ENCODE measurements at regions not wholly inside any gene's neighbourhood (a gene's known extent, or its start where the extent isn't known, plus 50 kb on each side); places are given as distances from the start of the nearest gene placed in this dataset.

DNA sequence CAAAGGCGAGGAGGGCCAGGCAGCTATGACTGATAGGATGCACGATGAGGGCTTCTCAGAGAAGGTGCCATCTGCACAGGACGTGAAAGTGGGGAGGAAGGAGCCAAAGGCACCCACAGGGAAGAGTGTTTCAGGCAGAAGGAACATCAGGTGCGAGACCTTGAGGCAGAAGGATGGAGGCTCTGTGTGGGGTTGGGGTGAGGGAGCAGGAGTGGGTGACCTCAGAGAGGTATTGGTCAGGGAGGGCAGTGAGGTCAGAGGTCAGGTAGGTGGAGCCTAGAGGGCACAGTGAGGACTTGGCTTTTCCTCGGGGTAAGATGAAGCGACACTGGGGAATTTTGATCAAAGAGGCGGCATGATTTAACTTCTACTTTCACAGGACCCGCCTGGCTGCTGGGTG lies 64.7 kb upstream of the XPA start:
- Histone ChIP-seq H3K79me2 (ENCODE audit: insufficient read depth, low read length) (no peaks in the 10 kb centered on the region), H3K27ac (ENCODE audit: low read depth, low read length) (no peak overlapping the region), H3K27me3 (ENCODE audit: low read length) (no peaks in the 10 kb centered on the region), H2AFZ (ENCODE audit: low read depth, low read length, severe bottlenecking) (no peak overlapping the region), H3K4me3 (ENCODE audit: insufficient read depth, low read length, poor library complexity, severe bottlenecking) (no peak overlapping the region), H3K36me3 (ENCODE audit: low read length) (no peaks in the 10 kb centered on the region), H4K20me1 (ENCODE audit: low read depth, low read length) (no peaks in the 10 kb centered on the region), H3K9ac (ENCODE audit: low read length) (no peak overlapping the region), H3K4me2 (ENCODE audit: low read depth, low read length, poor library complexity, severe bottlenecking) (no peak overlapping the region), H3F3A (ENCODE audit: insufficient read depth) (no peaks in the 10 kb centered on the region), H3K9me2 (replicated peaks; ENCODE audit: insufficient read depth, low read length) (no peaks in the 10 kb centered on the region), H3K9me3 (ENCODE audit: insufficient read depth, low read length) (no peaks in the 10 kb centered on the region)
- TF ChIP-seq, protein P1, sequence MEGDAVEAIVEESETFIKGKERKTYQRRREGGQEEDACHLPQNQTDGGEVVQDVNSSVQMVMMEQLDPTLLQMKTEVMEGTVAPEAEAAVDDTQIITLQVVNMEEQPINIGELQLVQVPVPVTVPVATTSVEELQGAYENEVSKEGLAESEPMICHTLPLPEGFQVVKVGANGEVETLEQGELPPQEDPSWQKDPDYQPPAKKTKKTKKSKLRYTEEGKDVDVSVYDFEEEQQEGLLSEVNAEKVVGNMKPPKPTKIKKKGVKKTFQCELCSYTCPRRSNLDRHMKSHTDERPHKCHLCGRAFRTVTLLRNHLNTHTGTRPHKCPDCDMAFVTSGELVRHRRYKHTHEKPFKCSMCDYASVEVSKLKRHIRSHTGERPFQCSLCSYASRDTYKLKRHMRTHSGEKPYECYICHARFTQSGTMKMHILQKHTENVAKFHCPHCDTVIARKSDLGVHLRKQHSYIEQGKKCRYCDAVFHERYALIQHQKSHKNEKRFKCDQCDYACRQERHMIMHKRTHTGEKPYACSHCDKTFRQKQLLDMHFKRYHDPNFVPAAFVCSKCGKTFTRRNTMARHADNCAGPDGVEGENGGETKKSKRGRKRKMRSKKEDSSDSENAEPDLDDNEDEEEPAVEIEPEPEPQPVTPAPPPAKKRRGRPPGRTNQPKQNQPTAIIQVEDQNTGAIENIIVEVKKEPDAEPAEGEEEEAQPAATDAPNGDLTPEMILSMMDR (IDR thresholded peaks at IDR 0.05; ENCODE audit: insufficient read depth, low read length, poor library complexity, severe bottlenecking): no peak
- TF ChIP-seq EZH2phosphoT487 (conservative IDR thresholded peaks at IDR 0.05; ENCODE audit: low read length): no peak

DNA sequence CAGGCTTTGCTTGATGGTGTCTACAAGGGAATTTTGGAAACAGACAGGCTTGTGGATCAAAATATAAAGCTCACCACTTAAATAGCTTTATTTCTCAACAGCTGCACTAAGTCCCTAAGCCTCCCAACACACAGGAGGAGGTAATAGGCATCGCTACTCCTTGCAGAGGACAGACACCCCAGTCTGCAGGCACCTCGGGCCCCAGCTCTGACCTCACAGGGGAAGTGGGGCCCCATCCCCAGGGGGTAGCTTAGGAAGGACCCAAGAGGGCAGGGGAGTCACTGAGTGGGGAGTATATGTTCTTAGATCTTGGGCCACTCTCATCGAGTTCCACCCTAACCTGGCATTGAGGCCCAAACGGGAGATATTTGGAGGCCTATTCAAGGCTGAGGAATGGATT lies 66.7 kb upstream of the XPA start:
- H3K9me3 ChIP-seq (ENCODE audit: insufficient read depth, low read length): no peaks in the 10 kb centered on the region
- H3F3A ChIP-seq (ENCODE audit: insufficient read depth): no peaks in the 10 kb centered on the region
- H3K9ac ChIP-seq (ENCODE audit: low read length): no peak overlapping the region
- no peaks in the 10 kb centered on the region for H3K9me2 ChIP-seq (replicated peaks; ENCODE audit: insufficient read depth, low read length)
- no peaks in the 10 kb centered on the region for H3K36me3 ChIP-seq (ENCODE audit: low read length)
- H3K4me3 ChIP-seq (ENCODE audit: insufficient read depth, low read length, poor library complexity, severe bottlenecking): no peak overlapping the region
- TF ChIP-seq, protein P1 (IDR thresholded peaks at IDR 0.05; ENCODE audit: insufficient read depth, low read length, poor library complexity, severe bottlenecking): no peak
- TF ChIP-seq EZH2phosphoT487 (conservative IDR thresholded peaks at IDR 0.05; ENCODE audit: low read length): no peak
- no peaks in the 10 kb centered on the region for H3K79me2 ChIP-seq (ENCODE audit: insufficient read depth, low read length)
- no peak overlapping the region for H3K4me2 ChIP-seq (ENCODE audit: low read depth, low read length, poor library complexity, severe bottlenecking)
- H3K27me3 ChIP-seq (ENCODE audit: low read length): no peaks in the 10 kb centered on the region
- no peak overlapping the region for H3K27ac ChIP-seq (ENCODE audit: low read depth, low read length)
- no peaks in the 10 kb centered on the region for H4K20me1 ChIP-seq (ENCODE audit: low read depth, low read length)
- H2AFZ ChIP-seq (ENCODE audit: low read depth, low read length, severe bottlenecking): no peak overlapping the region

DNA sequence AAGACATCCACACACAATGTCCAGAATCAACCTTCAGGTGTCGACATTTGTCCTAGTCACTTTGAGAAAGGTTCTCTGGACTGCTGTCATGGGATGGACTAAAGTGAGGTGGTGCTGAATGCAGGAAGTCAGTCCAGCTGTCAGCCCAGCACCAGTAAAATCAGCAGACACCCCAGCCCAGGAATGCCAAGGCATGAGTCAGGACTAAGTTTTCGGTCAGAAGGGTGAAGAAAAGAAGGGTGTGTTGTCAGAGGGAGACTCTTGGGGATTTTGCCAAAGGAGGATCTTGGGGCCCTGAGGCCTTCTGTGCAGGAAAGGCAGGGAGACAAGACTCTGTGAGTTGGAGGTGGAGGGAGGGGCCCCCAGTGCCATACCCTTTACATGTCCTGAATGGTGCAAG lies 69.0 kb upstream of the XPA start:
- Histone ChIP-seq H2AFZ (ENCODE audit: low read depth, low read length, severe bottlenecking) (no peak overlapping the region), H3F3A (ENCODE audit: insufficient read depth) (no peaks in the 10 kb centered on the region), H3K36me3 (ENCODE audit: low read length) (no peaks in the 10 kb centered on the region), H3K27me3 (ENCODE audit: low read length) (no peaks in the 10 kb centered on the region), H3K9ac (ENCODE audit: low read length) (no peak overlapping the region), H4K20me1 (ENCODE audit: low read depth, low read length) (no peaks in the 10 kb centered on the region), H3K27ac (ENCODE audit: low read depth, low read length) (no peak overlapping the region), H3K79me2 (ENCODE audit: insufficient read depth, low read length) (no peaks in the 10 kb centered on the region), H3K9me3 (ENCODE audit: insufficient read depth, low read length) (no peaks in the 10 kb centered on the region), H3K4me3 (ENCODE audit: insufficient read depth, low read length, poor library complexity, severe bottlenecking) (no peak overlapping the region), H3K9me2 (replicated peaks; ENCODE audit: insufficient read depth, low read length) (no peaks in the 10 kb centered on the region), H3K4me2 (ENCODE audit: low read depth, low read length, poor library complexity, severe bottlenecking) (no peak overlapping the region)
- TF ChIP-seq EZH2phosphoT487 (conservative IDR thresholded peaks at IDR 0.05; ENCODE audit: low read length): no peak
- TF ChIP-seq, protein P1 (IDR thresholded peaks at IDR 0.05; ENCODE audit: insufficient read depth, low read length, poor library complexity, severe bottlenecking): no peak

DNA sequence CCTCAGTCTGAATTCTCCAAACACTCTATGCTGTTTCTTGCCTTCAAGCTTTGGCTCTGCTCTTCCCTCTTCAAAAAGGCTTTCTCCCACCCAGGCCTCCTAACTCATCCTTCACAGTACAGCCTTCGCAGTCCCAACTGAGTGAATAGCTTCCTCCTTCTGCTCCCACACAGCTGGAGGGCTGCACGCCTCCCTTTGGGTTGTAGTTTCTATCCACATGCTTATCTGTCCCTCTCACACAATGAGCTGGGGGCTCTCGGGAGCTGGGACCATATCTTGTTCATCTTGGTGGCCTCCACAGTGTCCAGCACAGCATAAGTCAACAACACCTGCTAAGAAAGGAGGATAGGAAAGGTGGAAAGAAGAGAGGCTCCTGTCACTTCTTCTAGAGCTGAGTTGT lies 69.5 kb upstream of the XPA start:
- no peak overlapping the region for H3K27ac ChIP-seq (ENCODE audit: low read depth, low read length)
- no peak overlapping the region for H3K9ac ChIP-seq (ENCODE audit: low read length)
- no peaks in the 10 kb centered on the region for H3K79me2 ChIP-seq (ENCODE audit: insufficient read depth, low read length)
- no peaks in the 10 kb centered on the region for H3K9me3 ChIP-seq (ENCODE audit: insufficient read depth, low read length)
- no peak for TF ChIP-seq EZH2phosphoT487 (conservative IDR thresholded peaks at IDR 0.05; ENCODE audit: low read length)
- TF ChIP-seq, protein P1 (IDR thresholded peaks at IDR 0.05; ENCODE audit: insufficient read depth, low read length, poor library complexity, severe bottlenecking): no peak
- H3K27me3 ChIP-seq (ENCODE audit: low read length): no peaks in the 10 kb centered on the region
- no peaks in the 10 kb centered on the region for H3K36me3 ChIP-seq (ENCODE audit: low read length)
- no peak overlapping the region for H2AFZ ChIP-seq (ENCODE audit: low read depth, low read length, severe bottlenecking)
- no peaks in the 10 kb centered on the region for H3K9me2 ChIP-seq (replicated peaks; ENCODE audit: insufficient read depth, low read length)
- H3K4me3 ChIP-seq (ENCODE audit: insufficient read depth, low read length, poor library complexity, severe bottlenecking): no peak overlapping the region
- no peak overlapping the region for H3K4me2 ChIP-seq (ENCODE audit: low read depth, low read length, poor library complexity, severe bottlenecking)
- no peaks in the 10 kb centered on the region for H4K20me1 ChIP-seq (ENCODE audit: low read depth, low read length)
- no peaks in the 10 kb centered on the region for H3F3A ChIP-seq (ENCODE audit: insufficient read depth)
